Neural progenitor cell (in vitro differentiated cells): ENCODE measurements at regions not wholly inside any gene's neighbourhood (a gene's known extent, or its start where the extent isn't known, plus 50 kb on each side); places are given as distances from the start of the nearest gene placed in this dataset.

Experiments used
- DNase-seq: peaks from one replicate; pipeline ENCODE4 v3.0.0-alpha.2; 2016; ENCODE audit warnings: low spot score
- H2AFZ ChIP-seq: fragments of 200-600 bp; sonication (generic); replicated peaks from 2 replicates; pipeline ENCODE4 v1.6.1; 2016; ENCODE audit warnings: antibody characterized with exemption
- H3F3A ChIP-seq: fragments of 200-600 bp; sonication (generic); 2 replicates; pipeline ENCODE4 v1.6.1; 2016; ENCODE audit warnings: antibody characterized with exemption, low read depth
- H3K27ac ChIP-seq: fragments of 200-600 bp; sonication (generic); 2 replicates; pipeline ENCODE4 v1.5.1; 2016; ENCODE audit warnings: mild to moderate bottlenecking
- H3K27me3 ChIP-seq: fragments of 200-600 bp; sonication (generic); 2 replicates; pipeline ENCODE4 v1.6.1; 2016; ENCODE audit warnings: mild to moderate bottlenecking, moderate library complexity
- H3K36me3 ChIP-seq: fragments of 200-600 bp; sonication (generic); 2 replicates; pipeline ENCODE4 v1.5.1; 2016
- H3K4me1 ChIP-seq: fragments of 200-600 bp; sonication (generic); 2 replicates; pipeline ENCODE4 v1.6.1; 2016; ENCODE audit warnings: mixed run types
- H3K4me2 ChIP-seq: fragments of 200-600 bp; sonication (generic); 2 replicates; pipeline ENCODE4 v1.6.1; 2016
- H3K4me3 ChIP-seq: fragments of 200-600 bp; sonication (generic); 2 replicates; pipeline ENCODE4 v1.5.1; 2016
- H3K79me2 ChIP-seq: fragments of 200-600 bp; sonication (generic); 2 replicates; pipeline ENCODE4 v1.6.1; 2016; ENCODE audit warnings: low read depth
- H3K9ac ChIP-seq: fragments of 200-600 bp; sonication (generic); 2 replicates; pipeline ENCODE4 v1.6.1; 2016
- H3K9me3 ChIP-seq: fragments of 200-600 bp; sonication (generic); 2 replicates; pipeline ENCODE4 v1.5.1; 2016; ENCODE audit warnings: low read depth
- H4K20me1 ChIP-seq: fragments of 200-600 bp; sonication (generic); 2 replicates; pipeline ENCODE4 v1.6.1; 2016; ENCODE audit warnings: low read depth
- H3K27ac Mint-ChIP-seq: 3 replicates; pipeline ENCODE4 v1.8.0; 2021; ENCODE audit warnings: mixed read lengths
- H3K27me3 Mint-ChIP-seq: 2 replicates; pipeline ENCODE4 v1.8.0; 2022; ENCODE audit warnings: low read depth, mild to moderate bottlenecking, inconsistent platforms, moderate library complexity, mixed read lengths; ENCODE audit not compliant: insufficient read depth
- H3K36me3 Mint-ChIP-seq: 3 replicates; pipeline ENCODE4 v1.8.0; 2021; ENCODE audit warnings: mixed read lengths
- H3K4me1 Mint-ChIP-seq: 3 replicates; pipeline ENCODE4 v1.8.0; 2021; ENCODE audit warnings: mixed read lengths
- H3K4me3 Mint-ChIP-seq: 3 replicates; pipeline ENCODE4 v1.8.0; 2021; ENCODE audit warnings: mild to moderate bottlenecking, moderate library complexity, mixed read lengths
- H3K9me3 Mint-ChIP-seq: 3 replicates; pipeline ENCODE4 v1.8.0; 2020; ENCODE audit warnings: mixed read lengths
- CTCF ChIP-seq: fragments of 200-600 bp; sonication (generic); IDR thresholded peaks from 2 replicates; pipeline ENCODE4 v1.5.1; 2017; ENCODE audit warnings: antibody characterized with exemption, mild to moderate bottlenecking
- EZH2 ChIP-seq: fragments of 200-600 bp; sonication (generic); IDR thresholded peaks from 2 replicates; pipeline ENCODE4 v1.6.1; 2017; ENCODE audit warnings: antibody characterized with exemption, mild to moderate bottlenecking, moderate library complexity
- EZH2phosphoT487 ChIP-seq: fragments of 200-600 bp; sonication (generic); IDR thresholded peaks from 2 replicates; pipeline ENCODE4 v1.6.1; 2017; ENCODE audit warnings: antibody characterized with exemption

- no peak overlapping the region for H3K27ac ChIP-seq
- no peak overlapping the region for H3K4me3 ChIP-seq
- Mint-ChIP-seq H3K4me1 (no peaks in the 10 kb centered on the region), H3K27ac (no peak overlapping the region), H3K9me3 (peaks cover 3% of the 10 kb centered on the region), H3K36me3 (no peaks in the 10 kb centered on the region), H3K4me3 (no peak overlapping the region), H3K27me3 (peaks cover 7% of the 10 kb centered on the region)
- H3K4me2 ChIP-seq: no peak overlapping the region
- H3K9ac ChIP-seq: no peak overlapping the region
- no peaks in the 10 kb centered on the region for H3K9me3 ChIP-seq
- peaks cover 7% of the 10 kb centered on the region for H3F3A ChIP-seq
- no peak overlapping the region for H2AFZ ChIP-seq
- TF ChIP-seq EZH2: no peak
- TF ChIP-seq EZH2phosphoT487: no peak
- no peak for TF ChIP-seq CTCF
- no peaks in the 10 kb centered on the region for H3K79me2 ChIP-seq
- no peak for DNase-seq
- no peaks in the 10 kb centered on the region for H3K36me3 ChIP-seq
- H4K20me1 ChIP-seq: no peaks in the 10 kb centered on the region
- no peaks in the 10 kb centered on the region for H3K27me3 ChIP-seq
- H3K4me1 ChIP-seq: peaks cover 16% of the 10 kb centered on the region
Measured at GRCh38 chr22:48082284-48082683, 1319.8 kb downstream of the TBC1D22A start.

GRCh38 chr22:48081281-48081680 lies 1318.8 kb downstream of the TBC1D22A start:
- peak overlapping the region; percentile 87 for H3K27ac Mint-ChIP-seq
- no peak overlapping the region for H3K4me3 Mint-ChIP-seq
- Histone ChIP-seq H3K4me3 (no peak overlapping the region), H3K4me2 (no peak overlapping the region), H4K20me1 (no peaks in the 10 kb centered on the region), H3K9ac (no peak overlapping the region), H3K36me3 (no peaks in the 10 kb centered on the region), H3K27ac (no peak overlapping the region), H2AFZ (no peak overlapping the region), H3K4me1 (peaks cover 21% of the 10 kb centered on the region), H3F3A (peaks cover 7% of the 10 kb centered on the region), H3K27me3 (no peaks in the 10 kb centered on the region), H3K9me3 (no peaks in the 10 kb centered on the region), H3K79me2 (no peaks in the 10 kb centered on the region)
- no peak for DNase-seq
- H3K9me3 Mint-ChIP-seq: peaks cover 3% of the 10 kb centered on the region
- peaks cover 7% of the 10 kb centered on the region for H3K4me1 Mint-ChIP-seq
- H3K36me3 Mint-ChIP-seq: no peaks in the 10 kb centered on the region
- TF ChIP-seq EZH2phosphoT487 (no peak), EZH2 (no peak), CTCF (no peak)
- peaks cover 9% of the 10 kb centered on the region for H3K27me3 Mint-ChIP-seq

- H3K4me1 ChIP-seq: peaks cover 21% of the 10 kb centered on the region
- H3K27me3 Mint-ChIP-seq: peaks cover 11% of the 10 kb centered on the region
- H3K36me3 ChIP-seq: no peaks in the 10 kb centered on the region
- no peak overlapping the region for H3K4me3 Mint-ChIP-seq
- no peak overlapping the region for H3K27ac Mint-ChIP-seq
- H3K27me3 ChIP-seq: no peaks in the 10 kb centered on the region
- peaks cover 3% of the 10 kb centered on the region for H3K9me3 Mint-ChIP-seq
- TF ChIP-seq EZH2 (no peak), CTCF (no peak), EZH2phosphoT487 (no peak)
- H3K4me3 ChIP-seq: no peak overlapping the region
- no peak overlapping the region for H2AFZ ChIP-seq
- no peak for DNase-seq
- H3K4me2 ChIP-seq: no peak overlapping the region
- no peaks in the 10 kb centered on the region for H3K36me3 Mint-ChIP-seq
- H3K79me2 ChIP-seq: no peaks in the 10 kb centered on the region
- no peaks in the 10 kb centered on the region for H3K9me3 ChIP-seq
- H3K27ac ChIP-seq: no peak overlapping the region
- no peaks in the 10 kb centered on the region for H4K20me1 ChIP-seq
- H3K9ac ChIP-seq: no peak overlapping the region
- peaks cover 15% of the 10 kb centered on the region for H3K4me1 Mint-ChIP-seq
- H3F3A ChIP-seq: peaks cover 7% of the 10 kb centered on the region
Measured at GRCh38 chr22:48080316-48081165, 1318.1 kb downstream of the TBC1D22A start.
